HG03066 (cell line): ENCODE measurements at regions not wholly inside any gene's neighbourhood (a gene's known extent, or its start where the extent isn't known, plus 50 kb on each side); places are given as distances from the start of the nearest gene placed in this dataset.

Experiments
- ATAC-seq: cut with Tn5 transposase; IDR thresholded peaks from one replicate; pipeline ENCODE4 v1.9.1; 2021; ENCODE audit warnings: low read depth; ENCODE audit not compliant: unreplicated experiment

- no peak for ATAC-seq
These were observed 122.9 kb upstream of the ZMIZ1 start for GRCh38 chr10:78945838-78946237.

GRCh38 chr10:78947226-78947625 lies 121.5 kb upstream of the ZMIZ1 start:
- ATAC-seq = no peak

- ATAC-seq = no peak
These were observed 121.0 kb upstream of the ZMIZ1 start for GRCh38 chr10:78947733-78948132.

GRCh38 chr10:78948621-78949030 lies 120.1 kb upstream of the ZMIZ1 start:
- ATAC-seq = no peak

GRCh38 chr10:78950656-78951587 lies 117.8 kb upstream of the ZMIZ1 start:
- no peak for ATAC-seq

GRCh38 chr10:78952030-78952429 lies 116.7 kb upstream of the ZMIZ1 start:
- no peak for ATAC-seq

GRCh38 chr10:78952686-78953085 lies 116.1 kb upstream of the ZMIZ1 start:
- ATAC-seq = no peak

GRCh38 chr10:78953113-78953798 lies 115.5 kb upstream of the ZMIZ1 start:
- ATAC-seq = no peak

- ATAC-seq = no peak
These were observed 114.9 kb upstream of the ZMIZ1 start for GRCh38 chr10:78953799-78954297.

GRCh38 chr10:78954689-78955088 lies 114.1 kb upstream of the ZMIZ1 start:
- no peak for ATAC-seq

GRCh38 chr10:78955206-78955605 lies 113.6 kb upstream of the ZMIZ1 start:
- ATAC-seq = no peak

GRCh38 chr10:78956391-78956790 lies 112.4 kb upstream of the ZMIZ1 start:
- ATAC-seq = no peak

GRCh38 chr10:78957471-78958039 lies 111.2 kb upstream of the ZMIZ1 start:
- no peak for ATAC-seq

- no peak for ATAC-seq
These were observed 109.4 kb upstream of the ZMIZ1 start for GRCh38 chr10:78959217-78959923.

GRCh38 chr10:78959924-78960285 lies 108.9 kb upstream of the ZMIZ1 start:
- ATAC-seq = no peak

- no peak for ATAC-seq
These were observed 108.4 kb upstream of the ZMIZ1 start for GRCh38 chr10:78960316-78960800.

- no peak for ATAC-seq
These were observed 107.0 kb upstream of the ZMIZ1 start for GRCh38 chr10:78961760-78962159.

- no peak for ATAC-seq
These were observed 105.4 kb upstream of the ZMIZ1 start for GRCh38 chr10:78963074-78964034.

GRCh38 chr10:78964274-78964951 lies 104.4 kb upstream of the ZMIZ1 start:
- no peak for ATAC-seq
